ENCODE measurements at regions not wholly inside any gene's neighbourhood (a gene's known extent, or its start where the extent isn't known, plus 50 kb on each side); places are given as distances from the start of the nearest gene placed in this dataset.

- DNase-seq (ENCODE audit: low spot score), result no peak
These were observed 73.9 kb downstream of the TEX29 start for GRCh38 chr13:111394211-111394922.

GRCh38 chr13:111395511-111396393 is 75.3 kb downstream of the TEX29 start:
- no peak for DNase-seq (ENCODE audit: low spot score)

GRCh38 chr13:111396457-111396856 is 76.0 kb downstream of the TEX29 start:
- no peak for DNase-seq (ENCODE audit: low spot score)

GRCh38 chr13:111397202-111397880 is 76.9 kb downstream of the TEX29 start:
- no peak for DNase-seq (ENCODE audit: low spot score)

DNA sequence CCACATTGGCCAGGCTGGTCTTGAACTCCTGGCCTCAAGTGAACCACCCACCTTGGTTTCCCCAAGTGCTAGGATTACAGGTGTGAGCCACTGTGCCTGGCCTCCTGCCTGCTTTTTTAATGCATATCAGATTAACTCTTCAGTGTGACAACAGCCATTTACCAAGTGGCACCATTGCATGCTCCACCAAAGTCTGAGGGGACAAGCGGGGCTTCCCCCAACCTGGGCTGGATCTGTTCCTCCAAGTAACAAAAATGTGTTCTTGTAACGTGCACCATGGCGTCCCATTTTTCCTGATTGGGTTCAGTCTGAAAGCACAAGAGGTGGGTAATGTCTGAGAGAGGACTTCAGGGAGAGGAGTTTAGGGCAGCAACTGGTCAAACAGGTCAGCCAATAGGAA is 77.8 kb downstream of the TEX29 start:
- DNase-seq (ENCODE audit: low spot score), result no peak

- no peak for DNase-seq (ENCODE audit: low spot score)
These were observed 78.4 kb downstream of the TEX29 start for GRCh38 chr13:111398715-111399299.

- no peak for DNase-seq (ENCODE audit: low spot score)
These were observed 78.9 kb downstream of the TEX29 start for GRCh38 chr13:111399334-111399733.

DNA sequence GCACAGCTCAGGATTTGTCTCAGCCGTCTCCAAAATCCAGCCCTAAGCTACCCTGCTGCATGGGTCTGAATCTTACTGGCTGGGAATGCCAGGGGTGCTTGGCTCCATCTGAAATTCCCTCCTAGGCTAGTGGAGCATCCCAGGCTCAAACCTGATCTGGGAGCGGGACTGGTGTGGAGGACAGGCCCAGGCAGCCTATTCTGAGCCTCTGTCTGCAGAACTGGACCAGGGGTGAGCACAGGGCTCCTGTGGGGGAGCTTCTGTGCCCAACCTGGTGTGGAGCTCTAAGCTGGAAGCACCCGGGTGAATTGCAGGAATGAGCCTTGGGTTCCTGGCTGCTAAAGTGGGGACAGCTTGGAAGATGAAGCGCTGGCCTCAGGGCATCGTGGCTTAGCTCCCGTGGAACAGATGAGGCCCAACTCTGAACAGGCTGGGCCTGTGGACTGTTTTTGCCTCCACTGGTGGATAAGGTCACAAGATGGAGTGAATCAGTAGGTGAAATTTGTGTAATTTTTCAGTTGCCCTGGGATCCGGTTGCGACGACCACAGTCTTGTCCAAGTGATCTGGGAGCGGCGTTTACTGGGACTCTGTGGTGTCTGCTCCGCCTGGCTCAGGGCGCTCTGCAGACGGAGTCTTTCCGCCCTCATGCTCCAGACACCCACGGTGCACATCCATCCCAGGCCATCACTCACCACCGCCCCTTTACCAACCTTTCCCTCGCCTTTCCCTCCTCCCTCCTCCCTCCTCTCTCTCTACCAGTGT is 79.5 kb downstream of the TEX29 start:
- no peak for DNase-seq (ENCODE audit: low spot score)

DNA sequence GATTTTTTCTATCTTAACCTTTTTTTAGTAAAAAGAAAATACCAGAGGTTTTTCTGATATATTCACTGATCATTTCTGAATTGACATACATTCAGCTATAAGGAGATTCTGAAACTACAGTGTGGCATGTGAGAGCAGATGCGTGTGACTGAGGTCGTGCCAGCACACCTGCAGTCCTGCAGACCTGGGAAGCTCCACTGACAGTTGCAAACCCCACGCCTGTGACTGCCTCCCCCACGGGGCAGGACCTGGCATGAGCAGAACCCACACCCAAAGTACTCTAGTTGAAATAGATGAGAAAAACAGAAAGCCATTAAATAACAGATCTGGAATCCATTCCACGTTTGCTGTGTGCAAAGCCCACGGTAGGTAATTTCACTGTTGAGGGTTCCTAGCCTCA is 80.7 kb downstream of the TEX29 start:
- DNase-seq (ENCODE audit: low spot score), result no peak

GRCh38 chr13:111401755-111402154 is 81.3 kb downstream of the TEX29 start:
- DNase-seq (ENCODE audit: low spot score), result no peak

DNA sequence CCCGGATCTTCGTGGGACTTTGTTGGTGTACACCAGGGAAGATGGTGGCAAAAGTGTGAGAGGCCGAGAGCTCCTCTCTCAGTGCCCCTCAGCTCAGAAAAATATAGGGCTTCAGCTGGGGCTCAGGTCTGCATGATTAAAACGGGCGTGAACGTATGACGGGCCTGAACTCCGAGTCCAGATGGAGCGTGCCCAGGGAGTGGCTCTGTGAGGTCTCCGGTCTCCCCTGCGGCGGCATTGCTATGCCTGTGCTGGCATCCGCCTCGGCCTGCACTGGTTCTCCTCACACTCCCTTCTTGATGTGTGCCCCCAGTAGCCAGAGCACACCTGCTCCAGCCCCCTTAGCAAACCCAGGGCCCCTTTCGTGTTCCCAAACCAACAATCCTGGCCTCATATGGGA is 82.0 kb downstream of the TEX29 start:
- DNase-seq (ENCODE audit: low spot score), result no peak

GRCh38 chr13:111403266-111403665 is 82.8 kb downstream of the TEX29 start:
- DNase-seq (ENCODE audit: low spot score), result no peak

DNA sequence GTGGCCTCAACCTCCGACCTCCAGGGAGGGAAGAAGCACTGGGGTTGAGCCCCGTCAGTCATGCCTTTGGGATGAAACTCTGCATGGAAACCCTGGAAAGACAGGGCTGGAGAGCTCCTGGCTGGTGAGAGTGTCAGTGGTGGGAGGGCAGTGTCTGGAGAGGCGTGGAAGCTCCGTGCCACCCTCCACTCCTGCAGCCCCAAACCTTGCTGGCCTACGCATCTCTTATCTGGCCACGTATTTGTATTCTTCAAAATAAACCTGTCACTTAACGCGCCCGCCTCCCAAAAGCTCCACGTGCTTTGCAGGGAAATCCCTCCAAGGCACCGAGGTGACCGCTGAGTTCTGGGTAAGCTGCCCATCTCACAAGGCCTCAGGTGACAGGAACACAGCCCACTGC is 84.3 kb downstream of the TEX29 start:
- no peak for DNase-seq (ENCODE audit: low spot score)

DNA sequence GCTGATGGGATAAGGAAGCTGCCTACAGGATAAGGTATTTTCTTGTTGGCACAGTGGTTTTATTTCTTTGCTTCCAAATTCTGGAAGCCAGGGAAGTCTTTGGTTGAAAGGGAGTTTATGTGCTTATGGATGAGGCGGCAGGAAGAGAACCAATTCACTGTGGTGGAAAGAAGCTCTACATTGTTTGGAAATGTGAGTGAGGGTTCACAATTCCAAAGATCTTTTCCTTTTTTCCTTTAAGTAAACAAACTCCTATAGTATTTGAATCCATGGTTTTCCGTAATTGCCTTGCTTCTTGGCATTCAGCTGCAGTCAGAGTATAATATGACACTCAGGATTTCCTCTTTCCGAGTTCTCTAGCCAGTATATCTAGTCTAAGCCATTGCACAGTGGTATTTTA is 86.2 kb downstream of the TEX29 start:
- DNase-seq (ENCODE audit: low spot score), result no peak

DNA sequence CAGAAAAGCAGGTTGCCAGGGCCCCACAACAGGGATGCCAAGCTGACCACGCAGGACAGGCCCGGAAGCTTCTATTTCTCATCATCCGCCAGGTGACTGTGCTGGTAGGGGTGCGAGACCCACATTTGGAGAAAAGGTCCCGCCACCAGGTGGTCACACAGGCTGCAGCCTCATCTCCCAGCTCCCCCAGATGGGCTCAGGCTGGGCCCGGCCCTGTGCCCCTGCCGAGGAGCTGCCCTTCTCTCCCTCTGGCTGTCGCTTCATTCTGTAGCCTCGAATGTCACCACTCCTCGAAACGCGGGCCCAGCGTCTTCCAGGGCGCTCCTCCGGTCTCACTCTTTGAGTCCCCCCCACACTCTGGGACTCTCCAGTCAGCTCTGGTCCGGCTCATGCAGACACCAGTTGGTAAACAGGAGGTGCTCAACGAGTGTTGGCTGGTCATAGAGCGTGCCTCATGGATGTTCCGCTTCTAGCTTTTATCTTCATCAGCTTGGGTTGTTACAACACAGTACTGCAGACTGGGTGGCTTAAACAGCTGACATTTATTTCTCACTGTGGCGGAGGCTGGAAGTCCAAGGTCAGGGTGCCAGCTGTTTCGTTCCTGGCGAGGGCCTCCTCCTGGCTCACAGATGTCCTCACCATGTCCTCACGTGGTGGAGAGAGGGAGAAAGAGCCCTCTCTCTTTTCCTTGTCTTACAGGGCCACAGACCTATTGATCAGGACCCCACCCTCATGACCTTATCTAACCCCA is 87.1 kb downstream of the TEX29 start:
- no peak for DNase-seq (ENCODE audit: low spot score)

DNA sequence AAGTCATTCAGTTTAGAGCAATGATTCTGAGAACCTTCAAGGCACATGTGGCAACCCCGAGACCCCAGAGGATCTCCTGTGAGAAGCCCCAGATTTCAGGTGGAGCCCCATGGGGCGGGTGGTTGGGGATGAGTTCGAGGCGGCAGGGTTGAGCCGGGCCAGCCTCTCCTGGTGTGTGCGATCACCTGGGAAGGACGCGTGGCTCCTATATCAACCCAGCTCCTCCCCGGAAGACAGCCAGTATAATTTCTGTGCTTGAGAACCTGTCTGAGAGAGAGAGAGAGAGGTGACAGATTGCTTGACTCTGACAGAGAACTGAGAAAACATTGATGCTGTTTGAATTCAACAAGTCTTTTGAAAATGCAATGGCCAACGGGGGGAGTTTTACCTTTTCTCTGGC is 89.0 kb downstream of the TEX29 start:
- DNase-seq (ENCODE audit: low spot score), result no peak

DNA sequence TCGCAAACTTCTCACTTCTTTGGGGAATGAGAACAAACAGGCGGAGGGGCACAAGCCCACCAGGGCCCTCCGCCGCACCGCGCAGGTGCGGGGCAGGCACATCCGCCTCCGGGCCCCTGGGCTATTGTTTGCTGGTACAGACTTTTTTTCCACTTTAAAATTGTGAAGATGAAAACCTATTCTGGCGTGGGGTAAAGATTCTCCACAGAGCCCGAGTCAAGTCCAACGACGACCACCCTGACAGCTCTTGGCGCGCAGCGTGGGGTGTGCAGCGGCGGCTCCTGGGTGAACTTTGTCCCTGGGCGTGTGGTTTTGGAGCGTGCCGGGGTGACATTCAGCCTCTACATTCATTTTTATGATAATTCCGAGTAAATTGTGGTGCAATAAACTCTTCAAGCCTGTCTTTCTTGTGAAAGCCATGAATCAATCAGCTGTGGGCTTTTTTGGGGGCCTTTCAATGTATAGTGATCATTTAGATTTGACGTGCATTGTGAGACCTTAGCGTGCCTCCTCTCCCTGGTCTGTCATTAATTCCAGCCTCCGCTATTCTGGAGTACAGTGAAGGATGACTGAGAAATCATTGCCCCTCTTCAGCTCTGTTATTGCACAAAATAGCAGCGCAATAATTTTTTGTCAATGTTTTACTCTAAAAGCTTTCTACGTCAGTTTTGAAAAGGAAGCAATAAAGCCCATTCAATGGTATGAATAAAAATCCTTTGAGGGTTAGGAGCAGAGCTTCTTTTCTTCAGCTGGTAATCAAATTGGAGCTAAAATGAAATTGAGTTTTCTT is 90.0 kb downstream of the TEX29 start:
- DNase-seq (ENCODE audit: low spot score), result no peak

GRCh38 chr13:111411151-111411858 is 90.9 kb downstream of the TEX29 start:
- no peak for DNase-seq (ENCODE audit: low spot score)

- DNase-seq (ENCODE audit: low spot score), result no peak
These were observed 91.6 kb downstream of the TEX29 start for GRCh38 chr13:111411919-111412650.

Data from RKO (cell line).